ENCODE measurements at regions not wholly inside any gene's neighbourhood (a gene's known extent, or its start where the extent isn't known, plus 50 kb on each side); places are given as distances from the start of the nearest gene placed in this dataset.

- TF ChIP-seq CTCF (IDR thresholded peaks at IDR 0.05; ENCODE audit: low read length): no peak
- TF ChIP-seq EZH2 (IDR thresholded peaks at IDR 0.05; ENCODE audit: borderline replicate concordance, low read length): no peak
These were observed 180.8 kb downstream of the CARTPT start for GRCh38 chr5:71899865-71900342.

Measured in OCI-LY1 (cell line).